ENCODE measurements at regions not wholly inside any gene's neighbourhood (a gene's known extent, or its start where the extent isn't known, plus 50 kb on each side); places are given as distances from the start of the nearest gene placed in this dataset.

DNA sequence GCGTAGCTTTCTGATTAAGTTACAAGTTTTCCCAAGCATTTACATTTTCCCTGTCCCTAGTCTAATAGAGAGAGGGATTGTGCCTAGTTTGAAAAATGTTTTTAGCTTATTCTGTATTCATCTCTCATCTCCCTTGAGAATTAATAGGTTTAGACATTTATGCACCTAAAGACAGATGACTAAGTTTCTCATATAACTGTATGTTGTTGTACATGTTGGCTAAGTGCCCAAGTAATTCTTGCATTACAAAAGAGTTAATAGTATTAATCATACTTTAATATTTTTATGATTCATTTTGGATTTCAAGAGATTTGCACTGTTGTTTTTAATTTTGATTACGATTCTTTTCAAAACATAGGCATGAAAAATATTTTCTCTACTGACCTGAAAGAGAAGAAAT, 109.0 kb upstream of the TBL1XR1 start:
- DNase-seq = no peak

DNA sequence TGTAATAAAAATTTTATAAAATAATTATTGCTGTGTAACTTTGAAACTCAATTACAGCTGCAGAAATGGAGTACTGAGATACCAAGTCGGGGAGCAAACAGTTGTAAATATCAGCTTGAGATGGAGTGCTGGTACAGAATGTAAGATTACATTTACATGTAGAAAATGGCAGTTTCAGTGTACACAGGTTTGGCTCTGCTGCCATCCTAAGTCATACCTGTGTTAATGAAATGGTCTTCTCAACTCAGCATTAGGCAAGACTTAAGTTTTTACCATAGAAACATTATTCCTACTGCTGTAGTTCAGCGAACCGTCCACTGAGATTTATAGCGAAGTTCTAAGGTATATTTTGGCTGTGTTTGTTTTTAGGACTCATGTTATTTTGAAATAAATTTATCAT, 110.1 kb upstream of the TBL1XR1 start:
- no peak for DNase-seq

DNA sequence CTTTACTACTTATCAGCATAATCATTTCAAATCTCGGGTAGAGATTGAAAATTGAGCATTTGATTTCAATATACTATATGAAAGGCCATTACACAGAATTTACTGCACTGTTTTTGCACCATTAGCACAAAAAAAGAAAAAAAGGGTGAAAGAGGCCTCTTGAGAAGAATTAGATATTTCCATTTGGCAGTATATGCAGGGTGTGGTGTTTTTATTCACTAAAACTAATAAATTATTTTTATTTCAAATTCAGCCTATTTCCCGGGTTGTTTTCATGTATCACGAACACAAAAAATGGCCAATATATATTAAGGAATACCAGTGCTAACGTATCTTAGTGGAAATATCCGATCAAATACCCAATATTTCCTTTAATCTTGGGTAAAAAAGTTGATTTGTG, 110.5 kb upstream of the TBL1XR1 start:
- no peak for DNase-seq

- DNase-seq = no peak
These were observed 111.0 kb upstream of the TBL1XR1 start for GRCh38 chr3:177308286-177308685.

DNA sequence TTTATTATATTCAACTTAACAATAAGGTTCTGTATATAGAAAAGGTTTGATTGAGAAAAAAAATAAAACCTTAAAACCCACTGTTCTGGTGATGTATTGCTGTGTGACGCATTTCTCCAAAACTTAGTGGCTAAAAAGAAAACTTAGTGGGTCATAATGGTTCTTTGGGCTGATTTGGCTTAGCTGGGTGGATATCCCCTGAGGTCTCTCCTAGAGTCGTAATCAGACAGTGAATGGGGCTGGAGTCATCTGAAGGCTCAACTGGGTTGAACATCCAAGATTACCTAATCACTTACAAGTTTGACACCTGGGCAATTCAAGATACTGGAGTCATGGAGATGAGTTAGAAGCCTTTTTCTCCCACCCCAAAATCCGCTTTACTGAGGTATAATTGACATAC, 111.6 kb upstream of the TBL1XR1 start:
- DNase-seq = no peak

DNA sequence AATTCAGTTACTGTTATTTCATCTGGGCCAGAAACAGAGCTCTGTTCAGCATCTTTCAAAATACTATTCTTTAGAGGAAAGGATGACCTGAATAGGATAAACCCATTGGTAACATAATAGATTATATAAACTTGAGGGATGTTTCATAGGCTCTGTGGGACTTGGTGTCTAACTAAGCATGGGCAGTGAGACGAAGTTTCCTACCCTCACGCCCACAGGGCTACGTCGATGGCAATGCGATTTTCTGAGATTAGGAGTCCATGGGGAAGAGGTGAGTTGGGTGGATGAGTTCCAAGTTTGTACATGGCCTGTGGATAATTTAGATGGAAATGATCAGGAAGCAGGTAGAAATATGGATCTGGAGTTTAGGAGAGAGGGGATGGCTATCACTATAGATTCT, 115.2 kb upstream of the TBL1XR1 start:
- DNase-seq = no peak

GRCh38 chr3:177314897-177315296, 117.6 kb upstream of the TBL1XR1 start:
- DNase-seq = no peak

- no peak for DNase-seq
These were observed 120.0 kb upstream of the TBL1XR1 start for GRCh38 chr3:177317247-177317646.

- no peak for DNase-seq
These were observed 121.3 kb upstream of the TBL1XR1 start for GRCh38 chr3:177318559-177318958.

- DNase-seq = no peak
These were observed 123.5 kb upstream of the TBL1XR1 start for GRCh38 chr3:177320765-177321247.

DNA sequence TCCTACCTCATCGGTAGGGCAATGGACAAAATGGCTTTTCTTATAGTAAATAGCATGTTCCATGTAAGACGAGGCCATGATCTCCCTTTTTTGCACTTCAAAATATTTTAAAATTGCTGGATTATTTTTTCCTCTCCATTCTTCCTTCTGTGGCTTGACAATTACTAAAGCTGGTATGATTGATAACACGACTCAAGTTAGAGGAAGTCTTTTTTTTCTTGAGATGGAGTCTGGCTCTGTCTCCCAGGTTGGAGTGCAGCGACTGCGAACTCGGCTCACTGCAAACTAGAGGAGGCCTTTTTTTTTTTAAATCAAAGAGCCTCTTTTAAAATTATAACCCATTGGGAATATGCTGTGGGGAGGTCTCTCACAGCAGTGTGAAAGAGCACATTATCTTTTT, 124.5 kb upstream of the TBL1XR1 start:
- no peak for DNase-seq

DNA sequence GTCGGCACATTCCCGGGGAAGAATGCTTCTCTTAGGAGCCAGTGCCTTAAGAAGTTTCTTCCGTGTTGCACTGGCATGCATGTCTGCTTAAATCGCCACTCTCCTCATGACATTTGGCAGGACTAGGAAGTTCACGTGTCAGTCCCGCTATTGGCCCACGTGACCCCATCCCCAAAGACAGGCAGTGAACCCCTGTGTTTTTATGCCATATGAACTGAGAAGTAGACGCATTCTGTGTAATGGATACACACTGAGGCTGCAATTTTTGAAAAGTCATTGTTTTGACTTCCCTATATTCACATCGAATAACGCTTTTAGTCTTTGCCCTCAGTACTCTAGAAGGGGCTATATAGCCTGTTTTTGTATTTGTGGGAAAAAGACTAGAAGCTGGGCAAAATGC, 125.6 kb upstream of the TBL1XR1 start:
- no peak for DNase-seq

GRCh38 chr3:177329854-177330253, 132.6 kb upstream of the TBL1XR1 start:
- no peak for DNase-seq

GRCh38 chr3:177330779-177331178, 133.5 kb upstream of the TBL1XR1 start:
- no peak for DNase-seq

DNA sequence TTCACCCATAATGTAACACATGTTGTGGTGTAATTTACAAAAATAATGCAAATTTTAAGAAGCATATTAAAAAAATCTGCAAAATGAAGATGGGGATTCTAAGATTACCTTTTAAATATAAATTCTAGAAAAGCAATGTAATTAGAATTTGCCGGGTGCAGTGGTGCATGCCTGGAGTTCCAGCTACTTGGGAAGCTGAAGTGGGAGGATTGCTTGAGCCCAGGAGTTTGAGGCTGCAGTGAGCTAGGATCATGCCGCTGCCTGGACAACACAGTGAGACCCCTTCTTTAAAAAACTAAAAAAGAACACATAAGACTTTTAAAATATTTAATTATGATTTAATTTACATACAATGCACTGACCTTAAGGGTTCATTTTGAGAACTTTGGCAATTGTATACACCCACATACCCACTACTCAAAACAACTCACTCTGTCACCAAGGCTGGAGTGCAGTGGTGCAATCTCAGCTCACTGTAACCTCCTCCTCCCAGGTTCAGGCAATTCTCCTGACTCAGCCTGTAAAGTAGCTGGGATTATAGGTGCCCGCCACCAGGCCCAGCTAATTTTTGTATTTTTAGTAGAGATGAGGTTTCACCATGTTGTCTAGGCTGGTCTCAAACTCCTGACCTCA, 134.0 kb upstream of the TBL1XR1 start:
- no peak for DNase-seq

DNA sequence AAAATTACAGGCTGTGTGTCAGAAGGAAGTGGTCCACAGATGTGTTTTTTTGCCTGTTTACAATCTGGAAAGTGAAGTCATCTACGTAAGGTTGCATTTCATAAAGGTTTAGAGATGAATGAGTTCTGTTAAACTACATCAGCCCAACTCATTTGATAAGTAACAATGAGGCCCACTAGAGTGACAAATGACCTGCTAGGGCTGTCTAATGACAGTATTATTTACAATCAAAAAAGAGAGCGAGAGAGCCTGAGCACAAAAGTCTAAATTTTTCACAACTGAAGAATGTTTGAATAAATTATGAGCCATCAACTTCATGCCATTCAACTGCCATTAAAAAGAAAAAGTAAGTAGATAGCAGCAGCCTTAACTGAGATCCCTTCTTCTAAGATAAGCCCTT, 135.7 kb upstream of the TBL1XR1 start:
- no peak for DNase-seq

DNA sequence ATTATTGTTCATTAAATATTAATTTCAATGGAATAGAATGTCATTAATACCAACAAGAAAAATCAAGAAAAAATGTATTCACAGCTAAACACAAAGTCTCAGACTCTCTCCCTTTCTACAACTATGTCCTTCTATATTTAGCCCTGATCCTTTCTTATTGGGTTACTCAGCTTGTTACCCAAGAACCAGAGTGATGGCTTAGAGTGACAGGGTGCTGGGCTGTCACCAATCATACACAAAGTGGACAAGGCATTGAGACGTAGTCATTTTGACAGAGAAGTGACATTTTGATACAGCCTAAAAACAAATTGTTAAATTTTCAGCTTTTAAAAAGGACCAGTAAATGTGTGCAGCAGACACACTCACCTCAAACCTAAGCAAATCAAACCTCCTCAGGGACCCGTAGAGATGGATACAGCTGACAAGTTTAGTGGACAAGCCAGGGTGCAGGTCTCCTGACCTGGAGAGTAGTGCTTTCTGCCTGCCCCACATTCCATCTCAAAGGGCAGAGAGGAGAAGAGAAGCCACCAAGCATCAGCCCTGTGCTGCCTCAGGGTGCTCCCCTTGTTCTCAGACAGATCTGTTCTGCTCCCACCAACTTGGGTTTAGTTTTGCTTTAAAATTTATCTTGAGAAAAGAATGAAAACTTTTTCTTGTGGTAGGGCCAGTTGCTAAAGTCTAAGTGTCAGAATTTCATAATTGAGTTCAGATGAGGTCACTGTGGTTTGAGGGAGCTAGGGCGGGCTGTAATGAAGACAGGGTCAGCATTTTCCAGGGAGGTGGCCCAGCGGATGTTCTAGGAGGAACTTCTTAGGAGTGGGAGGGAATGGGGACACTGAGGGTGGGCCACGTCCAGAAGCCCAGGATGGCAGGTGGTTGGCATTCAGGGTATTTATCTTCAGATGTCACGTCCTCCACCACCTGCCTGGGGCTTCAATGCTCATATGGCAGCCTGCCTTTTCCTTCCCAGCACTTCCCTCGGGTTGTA, 136.5 kb upstream of the TBL1XR1 start:
- no peak for DNase-seq

DNA sequence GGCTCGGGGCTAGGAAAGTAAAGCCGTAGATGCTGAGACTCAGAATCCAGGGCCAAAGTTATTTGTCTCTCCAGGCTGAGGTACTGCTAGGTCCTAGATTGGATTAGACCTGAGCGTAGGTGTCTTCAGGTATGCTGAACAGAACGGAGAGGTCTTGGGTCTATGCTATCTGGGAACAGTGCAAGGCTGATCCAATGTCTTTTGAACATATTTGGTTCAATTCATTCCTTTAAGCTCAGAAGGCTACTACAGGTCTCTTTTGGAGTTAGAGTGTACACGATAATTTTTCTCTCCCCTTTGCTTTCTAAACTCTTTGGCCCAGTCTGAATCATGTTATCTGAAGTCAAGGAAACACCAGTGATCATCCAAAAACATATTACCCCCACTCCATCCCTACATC, 137.5 kb upstream of the TBL1XR1 start:
- no peak for DNase-seq

GRCh38 chr3:177335728-177336127, 138.4 kb upstream of the TBL1XR1 start:
- no peak for DNase-seq

- DNase-seq = no peak
These were observed 139.7 kb upstream of the TBL1XR1 start for GRCh38 chr3:177336873-177337450.

DNA sequence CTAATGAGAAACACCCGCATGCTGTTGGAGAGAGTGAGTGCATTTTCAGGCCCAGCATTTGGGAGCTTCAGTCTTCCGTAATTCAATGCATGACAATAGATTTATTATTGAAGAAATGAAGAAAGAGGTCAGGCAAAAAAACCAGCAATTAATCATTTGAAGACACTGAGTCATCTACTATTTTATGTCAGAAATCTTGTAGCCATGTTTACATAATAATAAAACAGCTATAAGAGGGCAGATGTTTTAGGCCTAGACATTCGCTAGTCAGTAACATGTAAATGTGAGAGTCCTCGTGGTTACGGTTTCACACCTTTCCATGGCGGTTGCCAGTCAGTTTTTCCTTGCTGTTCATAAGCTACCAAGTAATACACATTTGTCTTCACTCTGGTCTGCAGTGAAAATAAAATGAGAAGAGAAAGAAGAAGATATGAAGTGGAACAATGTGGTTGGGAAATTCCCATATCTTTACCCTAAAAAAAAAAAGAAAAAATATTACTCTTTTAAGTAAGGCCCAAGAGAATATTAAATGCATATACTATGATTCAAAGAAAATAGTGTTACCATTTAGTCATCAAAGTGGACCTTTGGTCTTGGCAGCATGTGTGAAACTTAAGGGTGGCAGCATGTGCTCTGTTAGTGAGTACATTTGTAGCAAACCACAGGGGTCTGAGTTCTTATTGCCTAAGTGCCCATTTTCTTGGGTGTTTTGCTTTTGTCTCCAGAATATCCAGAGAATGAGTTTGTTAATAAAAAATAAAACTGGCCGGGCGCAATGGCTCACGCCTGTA, 140.5 kb upstream of the TBL1XR1 start:
- DNase-seq = no peak

- no peak for DNase-seq
These were observed 141.5 kb upstream of the TBL1XR1 start for GRCh38 chr3:177338697-177339219.

All from retina (tissue), 1 donor.